Upper lobe of right lung (tissue), 1 donor: ENCODE measurements at regions not wholly inside any gene's neighbourhood (a gene's known extent, or its start where the extent isn't known, plus 50 kb on each side); places are given as distances from the start of the nearest gene placed in this dataset.
"Not testable (repeated sequence)": the region's sequence is repeated elsewhere in the genome, so short reads cannot be mapped to it uniquely, and the experiment has no call there.

Experiments
- ATAC-seq: fragments of 200-7000 bp; cut with Tn5 transposase; one replicate; pipeline ENCODE4 v1.9.1; 2020; ENCODE audit warnings: mild to moderate bottlenecking, moderate library complexity
- DNase-seq: peaks from one replicate; pipeline ENCODE4 v3.0.0-alpha.2; 2020
- H3K27ac ChIP-seq: fragments of 200-600 bp; one replicate; pipeline ENCODE4 v1.8.0; 2022
- H3K27me3 ChIP-seq: fragments of 200-600 bp; one replicate; pipeline ENCODE4 v1.8.0; 2022; ENCODE audit warnings: mild to moderate bottlenecking
- H3K36me3 ChIP-seq: fragments of 200-600 bp; one replicate; pipeline ENCODE4 v1.8.0; 2022
- H3K4me1 ChIP-seq: fragments of 200-600 bp; one replicate; pipeline ENCODE4 v1.8.0; 2022
- H3K4me3 ChIP-seq: fragments of 200-600 bp; one replicate; pipeline ENCODE4 v1.8.0; 2022; ENCODE audit warnings: mild to moderate bottlenecking
- H3K9me3 ChIP-seq: fragments of 200-600 bp; one replicate; pipeline ENCODE4 v1.8.0; 2022
- intact Hi-C: fragments of 100-400 bp; cut with DNase I; formaldehyde crosslinking; loops from one replicate; pipeline ENCODE4 v1.11.0; 2022
- TF ChIP-seq, protein P1 (sequence below): fragments of 200-600 bp; IDR thresholded peaks from one replicate; pipeline ENCODE4 v1.8.0; 2022; ENCODE audit warnings: antibody characterized with exemption
- donor health status: DM: no; HTN: yes; CAD: no; lungs with severe emphysema.

DNA sequence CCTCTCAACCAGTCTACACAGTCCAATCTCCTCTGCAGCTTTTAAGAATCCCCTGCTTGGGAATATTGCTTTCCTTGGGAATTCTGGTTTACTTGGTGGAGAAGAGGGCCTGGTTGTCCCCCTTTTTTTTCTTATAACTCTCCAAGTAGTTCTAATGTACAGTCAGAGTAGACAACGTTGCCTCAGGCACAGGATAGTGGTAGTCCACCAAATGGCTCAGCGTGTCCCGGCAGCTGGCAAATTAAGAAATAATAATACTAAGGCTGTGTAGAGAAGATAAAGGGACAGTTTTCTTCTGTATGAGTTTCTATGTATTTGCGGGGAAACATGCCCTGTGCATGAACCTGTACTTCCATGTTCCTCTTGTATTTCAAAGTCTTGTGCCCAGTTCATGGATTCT lies 145.7 kb upstream of the RREB1 start:
- intact Hi-C loops, result no loop called here
- Histone ChIP-seq H3K27me3 (no peaks in the 10 kb centered on the region), H3K4me1 (no peaks in the 10 kb centered on the region), H3K36me3 (no peaks in the 10 kb centered on the region), H3K4me3 (no peak overlapping the region), H3K27ac (no peak overlapping the region), H3K9me3 (no peaks in the 10 kb centered on the region)
- no peak for DNase-seq
- ATAC-seq, result no peak
- TF ChIP-seq, protein P1, sequence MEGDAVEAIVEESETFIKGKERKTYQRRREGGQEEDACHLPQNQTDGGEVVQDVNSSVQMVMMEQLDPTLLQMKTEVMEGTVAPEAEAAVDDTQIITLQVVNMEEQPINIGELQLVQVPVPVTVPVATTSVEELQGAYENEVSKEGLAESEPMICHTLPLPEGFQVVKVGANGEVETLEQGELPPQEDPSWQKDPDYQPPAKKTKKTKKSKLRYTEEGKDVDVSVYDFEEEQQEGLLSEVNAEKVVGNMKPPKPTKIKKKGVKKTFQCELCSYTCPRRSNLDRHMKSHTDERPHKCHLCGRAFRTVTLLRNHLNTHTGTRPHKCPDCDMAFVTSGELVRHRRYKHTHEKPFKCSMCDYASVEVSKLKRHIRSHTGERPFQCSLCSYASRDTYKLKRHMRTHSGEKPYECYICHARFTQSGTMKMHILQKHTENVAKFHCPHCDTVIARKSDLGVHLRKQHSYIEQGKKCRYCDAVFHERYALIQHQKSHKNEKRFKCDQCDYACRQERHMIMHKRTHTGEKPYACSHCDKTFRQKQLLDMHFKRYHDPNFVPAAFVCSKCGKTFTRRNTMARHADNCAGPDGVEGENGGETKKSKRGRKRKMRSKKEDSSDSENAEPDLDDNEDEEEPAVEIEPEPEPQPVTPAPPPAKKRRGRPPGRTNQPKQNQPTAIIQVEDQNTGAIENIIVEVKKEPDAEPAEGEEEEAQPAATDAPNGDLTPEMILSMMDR, result no peak

DNA sequence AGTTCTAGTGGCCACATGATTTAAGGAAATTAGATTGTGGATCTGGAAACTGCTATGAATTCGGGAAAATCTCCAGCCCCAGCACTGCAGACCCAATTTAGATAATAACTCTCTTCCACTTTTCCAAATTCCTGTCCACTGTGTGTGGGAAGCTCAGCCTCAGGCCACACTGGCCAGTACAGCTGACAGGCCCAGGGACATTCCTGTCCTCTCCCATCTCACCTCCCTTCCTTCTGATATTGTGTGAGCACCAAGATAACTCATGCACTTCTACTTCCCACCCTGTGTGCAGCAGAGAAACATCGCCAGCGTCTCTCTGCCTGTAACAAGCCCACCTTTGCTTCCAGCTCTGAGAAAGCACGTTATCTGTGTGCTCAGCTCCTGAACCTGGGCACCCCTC lies 145.1 kb upstream of the RREB1 start:
- ATAC-seq, result no peak
- Histone ChIP-seq H3K27me3 (no peaks in the 10 kb centered on the region), H3K4me3 (no peak overlapping the region), H3K9me3 (no peaks in the 10 kb centered on the region), H3K36me3 (no peaks in the 10 kb centered on the region), H3K4me1 (no peaks in the 10 kb centered on the region), H3K27ac (no peak overlapping the region)
- TF ChIP-seq, protein P1, result no peak
- DNase-seq, result no peak
- intact Hi-C loops, result no loop called here

DNA sequence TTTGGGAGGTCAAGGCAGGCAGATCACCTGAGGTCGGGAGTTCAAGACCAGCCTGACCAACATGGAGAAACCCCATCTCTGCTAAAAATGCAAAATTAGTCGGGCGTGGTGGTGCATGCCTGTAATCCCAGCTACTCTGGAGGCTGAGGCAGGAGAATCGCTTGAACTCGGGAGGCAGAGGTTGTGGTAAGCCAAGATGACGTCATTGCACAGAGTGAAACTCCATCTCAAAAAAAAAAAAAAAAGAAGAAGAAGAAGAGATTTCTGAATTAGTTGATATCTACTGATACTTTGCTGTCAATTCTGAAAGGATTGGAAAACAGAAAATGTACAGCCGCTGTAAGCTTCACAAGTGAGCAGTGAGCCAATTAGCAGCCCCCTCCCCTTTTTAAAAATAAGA lies 144.4 kb upstream of the RREB1 start:
- H3K4me3 ChIP-seq, H3K27ac ChIP-seq, ATAC-seq, H3K9me3 ChIP-seq, H3K27me3 ChIP-seq, intact Hi-C loops, DNase-seq, H3K36me3 ChIP-seq, H3K4me1 ChIP-seq: not testable (repeated sequence)

DNA sequence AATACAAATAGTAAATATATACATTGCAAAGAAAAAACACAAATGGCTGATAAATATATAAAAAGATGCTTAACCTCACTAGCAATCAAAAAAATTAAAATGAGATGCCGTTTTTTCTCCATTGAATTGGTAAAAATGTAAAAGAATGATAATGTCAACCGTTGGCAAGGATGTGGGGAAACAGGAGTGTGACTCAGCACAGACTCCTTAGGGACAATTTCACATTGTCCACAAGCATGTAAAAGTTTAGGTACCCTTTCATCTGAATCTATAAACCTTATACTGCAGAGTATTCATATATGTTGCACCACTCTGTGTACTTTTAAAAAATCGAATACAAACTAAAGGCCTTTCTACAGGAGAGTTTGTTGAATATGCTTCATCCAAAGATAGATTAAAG lies 143.1 kb upstream of the RREB1 start:
- ATAC-seq (no peak), DNase-seq (no peak)
- Histone ChIP-seq H3K9me3 (no peaks in the 10 kb centered on the region), H3K4me1 (no peaks in the 10 kb centered on the region), H3K4me3 (no peak overlapping the region), H3K27ac (no peak overlapping the region), H3K36me3 (no peaks in the 10 kb centered on the region), H3K27me3 (no peaks in the 10 kb centered on the region)
- TF ChIP-seq, protein P1, result no peak
- intact Hi-C loops, result no loop called here

DNA sequence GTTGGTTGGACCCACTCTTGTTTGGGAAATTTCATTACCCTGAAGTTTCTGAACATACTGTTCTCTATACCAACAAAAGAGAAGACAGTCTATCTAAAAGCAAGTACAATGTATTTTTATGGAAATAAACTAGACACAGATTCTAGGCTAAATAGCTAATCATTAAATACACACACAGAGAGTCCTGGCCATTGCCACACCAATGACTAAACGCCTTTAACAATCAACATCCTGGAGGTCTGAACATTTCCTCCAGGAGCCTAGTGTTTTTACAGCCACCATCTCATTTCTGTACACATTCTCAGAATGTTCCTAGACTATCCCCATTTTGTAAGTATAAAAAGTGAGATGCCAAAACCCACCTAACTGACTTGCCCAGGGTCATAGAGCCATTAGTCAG lies 141.6 kb upstream of the RREB1 start:
- ATAC-seq (no peak), DNase-seq (no peak)
- no peak overlapping the region for H3K27ac ChIP-seq
- no peaks in the 10 kb centered on the region for H3K36me3 ChIP-seq
- intact Hi-C loops, result no loop called here
- TF ChIP-seq, protein P1, result no peak
- no peaks in the 10 kb centered on the region for H3K4me1 ChIP-seq
- H3K4me3 ChIP-seq, result no peak overlapping the region
- H3K27me3 ChIP-seq, result no peaks in the 10 kb centered on the region
- no peaks in the 10 kb centered on the region for H3K9me3 ChIP-seq

DNA sequence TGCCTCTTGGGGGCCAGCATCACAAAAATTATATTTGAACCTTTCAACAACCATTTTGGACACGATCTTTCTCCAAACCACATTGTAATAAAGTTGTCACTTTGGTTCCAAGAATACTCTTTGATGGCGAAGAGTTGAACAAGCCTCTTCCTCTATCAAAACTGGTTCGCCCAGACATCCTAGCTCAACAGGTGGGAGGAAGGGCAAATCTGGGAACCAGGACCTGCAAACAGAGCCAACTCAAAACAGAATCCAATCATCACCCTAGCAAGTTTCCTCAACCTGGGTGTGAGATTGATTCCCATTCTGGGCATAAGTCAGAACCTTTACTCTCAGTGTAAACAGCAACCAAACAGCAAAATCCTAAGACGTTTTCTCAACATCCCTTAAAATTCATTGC lies 141.2 kb upstream of the RREB1 start:
- Histone ChIP-seq H3K4me1 (no peaks in the 10 kb centered on the region), H3K9me3 (no peaks in the 10 kb centered on the region), H3K36me3 (no peaks in the 10 kb centered on the region), H3K27me3 (no peaks in the 10 kb centered on the region), H3K27ac (no peak overlapping the region), H3K4me3 (no peak overlapping the region)
- ATAC-seq (no peak), DNase-seq (no peak)
- intact Hi-C loops, result no loop called here
- TF ChIP-seq, protein P1, result no peak
